Body of pancreas (tissue), 4 donors: ENCODE measurements at regions not wholly inside any gene's neighbourhood (a gene's known extent, or its start where the extent isn't known, plus 50 kb on each side); places are given as distances from the start of the nearest gene placed in this dataset.

ENCODE experiments used
- POLR2A ChIP-seq, 3 donors: fragments of 450-650 bp; IDR thresholded peaks; one replicate each; pipeline ENCODE4 v1.6.1; 2016; ENCODE audit warnings: antibody characterized with exemption in 3 of 3, mild to moderate bottlenecking in 2 of 3
- TF ChIP-seq, protein P1 (sequence below), 7 experiments: fragments of 450-650 bp in 4 of 7; fragments of 200-600 bp in 3 of 7; sonication (generic) in 3 of 7; IDR thresholded peaks; one replicate each; pipeline ENCODE4 v1.5.1; 2016 to 2019; ENCODE audit warnings: antibody characterized with exemption in 7 of 7

DNA sequence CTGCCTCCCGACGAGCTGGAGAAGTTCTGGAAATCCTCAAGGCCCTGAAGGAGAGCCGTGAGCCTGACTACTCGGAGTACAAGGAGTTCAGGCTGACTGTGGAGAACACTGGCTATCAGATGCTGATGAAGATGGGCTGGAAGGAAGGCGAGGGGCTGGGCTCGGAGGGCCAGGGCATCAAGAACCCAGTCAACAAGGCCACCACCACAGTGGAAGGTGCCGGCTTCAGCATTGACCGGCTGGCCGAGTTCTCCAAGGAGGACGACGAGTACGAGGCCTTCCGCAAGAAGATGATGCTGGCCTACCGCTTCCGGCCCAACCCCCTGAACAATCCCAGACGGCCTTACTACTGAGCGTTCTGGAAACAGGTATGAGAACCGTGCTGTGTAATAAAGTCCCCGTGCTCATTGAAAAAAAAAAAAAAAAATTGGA lies 366.1 kb upstream of the ATXN7L3B start:
- TF ChIP-seq, protein P1, sequence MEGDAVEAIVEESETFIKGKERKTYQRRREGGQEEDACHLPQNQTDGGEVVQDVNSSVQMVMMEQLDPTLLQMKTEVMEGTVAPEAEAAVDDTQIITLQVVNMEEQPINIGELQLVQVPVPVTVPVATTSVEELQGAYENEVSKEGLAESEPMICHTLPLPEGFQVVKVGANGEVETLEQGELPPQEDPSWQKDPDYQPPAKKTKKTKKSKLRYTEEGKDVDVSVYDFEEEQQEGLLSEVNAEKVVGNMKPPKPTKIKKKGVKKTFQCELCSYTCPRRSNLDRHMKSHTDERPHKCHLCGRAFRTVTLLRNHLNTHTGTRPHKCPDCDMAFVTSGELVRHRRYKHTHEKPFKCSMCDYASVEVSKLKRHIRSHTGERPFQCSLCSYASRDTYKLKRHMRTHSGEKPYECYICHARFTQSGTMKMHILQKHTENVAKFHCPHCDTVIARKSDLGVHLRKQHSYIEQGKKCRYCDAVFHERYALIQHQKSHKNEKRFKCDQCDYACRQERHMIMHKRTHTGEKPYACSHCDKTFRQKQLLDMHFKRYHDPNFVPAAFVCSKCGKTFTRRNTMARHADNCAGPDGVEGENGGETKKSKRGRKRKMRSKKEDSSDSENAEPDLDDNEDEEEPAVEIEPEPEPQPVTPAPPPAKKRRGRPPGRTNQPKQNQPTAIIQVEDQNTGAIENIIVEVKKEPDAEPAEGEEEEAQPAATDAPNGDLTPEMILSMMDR (IDR thresholded peaks at IDR 0.05): no peak
- no peak for TF ChIP-seq POLR2A (IDR thresholded peaks at IDR 0.05)
